Left renal cortex interstitium (tissue), 4 donors: ENCODE measurements at regions not wholly inside any gene's neighbourhood (a gene's known extent, or its start where the extent isn't known, plus 50 kb on each side); places are given as distances from the start of the nearest gene placed in this dataset.

Source experiments
- DNase-seq, 4 donors: peaks; one replicate each; pipeline ENCODE4 v3.0.0-alpha.2; 2013; ENCODE audit warnings: low read depth in 4 of 4, low spot score in 2 of 4, missing footprints in 1 of 4

GRCh38 chr6:103268335-103268734 lies 1591.4 kb downstream of the HACE1 start:
- no peak for DNase-seq

GRCh38 chr6:103264020-103264419 lies 1595.7 kb downstream of the HACE1 start:
- DNase-seq: no peak

- DNase-seq: no peak
Observed at GRCh38 chr6:103255132-103255531, 1604.6 kb downstream of the HACE1 start.

- no peak for DNase-seq
Observed at GRCh38 chr6:103236923-103237322, 1622.8 kb downstream of the HACE1 start.

- DNase-seq: no peak
Observed at GRCh38 chr6:103231181-103231580, 1628.5 kb downstream of the HACE1 start.

GRCh38 chr6:103215847-103216246 lies 1643.9 kb downstream of the HACE1 start:
- DNase-seq: no peak

GRCh38 chr6:103210686-103211085 lies 1649.0 kb downstream of the HACE1 start:
- DNase-seq: no peak

GRCh38 chr6:103198386-103198785 lies 1661.3 kb downstream of the HACE1 start:
- DNase-seq: no peak

- DNase-seq: no peak
Observed at GRCh38 chr6:103193413-103193812, 1666.3 kb downstream of the HACE1 start.

GRCh38 chr6:103191391-103192093 lies 1668.2 kb downstream of the HACE1 start:
- DNase-seq: no peak

GRCh38 chr6:103184776-103185175 lies 1674.9 kb downstream of the HACE1 start:
- DNase-seq: no peak

GRCh38 chr6:103183831-103184411 lies 1675.8 kb downstream of the HACE1 start:
- no peak for DNase-seq

- DNase-seq: no peak
Observed at GRCh38 chr6:103178193-103178592, 1681.5 kb downstream of the HACE1 start.

- DNase-seq: no peak
Observed at GRCh38 chr6:103177791-103178190, 1681.9 kb downstream of the HACE1 start.

- DNase-seq: no peak
Observed at GRCh38 chr6:103175056-103175455, 1684.7 kb downstream of the HACE1 start.

- DNase-seq: no peak
Observed at GRCh38 chr6:103167345-103168071, 1692.2 kb downstream of the HACE1 start.

- no peak for DNase-seq
Observed at GRCh38 chr6:103154779-103155572, 1704.7 kb downstream of the HACE1 start.

GRCh38 chr6:103153016-103153415 lies 1706.7 kb downstream of the HACE1 start:
- no peak for DNase-seq

- no peak for DNase-seq
Observed at GRCh38 chr6:103142902-103143301, 1716.8 kb downstream of the HACE1 start.

- DNase-seq: no peak
Observed at GRCh38 chr6:103140308-103141027, 1719.3 kb downstream of the HACE1 start.
